GM23338 (cell line): ENCODE measurements at regions not wholly inside any gene's neighbourhood (a gene's known extent, or its start where the extent isn't known, plus 50 kb on each side); places are given as distances from the start of the nearest gene placed in this dataset.

Experiments used
- ATAC-seq: fragments of 200-7000 bp; cut with Tn5 transposase; 3 replicates; pipeline ENCODE4 v1.9.1; 2020
- DNase-seq: peaks from one replicate; pipeline ENCODE4 v3.0.0-alpha.2; 2015; ENCODE audit warnings: low spot score
- H2AFZ ChIP-seq: fragments of 200-600 bp; sonication (generic); 2 replicates; pipeline ENCODE4 v1.8.0; 2016; ENCODE audit warnings: antibody characterized with exemption, mild to moderate bottlenecking, moderate library complexity
- H3F3A ChIP-seq: fragments of 200-600 bp; sonication (generic); replicated peaks from 2 replicates; pipeline ENCODE4 v1.8.0; 2017; ENCODE audit warnings: antibody characterized with exemption, mixed run types, low read depth
- H3K27ac ChIP-seq: fragments of 200-600 bp; sonication (generic); 2 replicates; pipeline ENCODE4 v1.6.1; 2016; ENCODE audit warnings: low read depth
- H3K27me3 ChIP-seq: fragments of 200-600 bp; sonication (generic); 2 replicates; pipeline ENCODE4 v1.8.0; 2016; ENCODE audit warnings: mild to moderate bottlenecking, mixed run types, moderate library complexity; ENCODE audit not compliant: insufficient read depth
- H3K36me3 ChIP-seq: fragments of 200-600 bp; sonication (generic); 2 replicates; pipeline ENCODE4 v1.8.0; 2016; ENCODE audit warnings: mild to moderate bottlenecking; ENCODE audit not compliant: insufficient read depth
- H3K4me1 ChIP-seq: fragments of 200-600 bp; sonication (generic); 2 replicates; pipeline ENCODE4 v1.8.0; 2016; ENCODE audit warnings: mild to moderate bottlenecking, moderate library complexity; ENCODE audit not compliant: insufficient read depth
- H3K4me2 ChIP-seq: fragments of 200-600 bp; sonication (generic); 2 replicates; pipeline ENCODE4 v1.7.1; 2017; ENCODE audit warnings: mixed run types
- H3K4me3 ChIP-seq: fragments of 200-600 bp; sonication (generic); 2 replicates; pipeline ENCODE4 v1.6.1; 2016; ENCODE audit warnings: mixed run types
- H3K79me2 ChIP-seq: fragments of 200-600 bp; sonication (generic); replicated peaks from 2 replicates; pipeline ENCODE4 v1.8.0; 2017; ENCODE audit warnings: mild to moderate bottlenecking; ENCODE audit not compliant: insufficient read depth
- H3K9me2 ChIP-seq: fragments of 200-600 bp; sonication (generic); 2 replicates; pipeline ENCODE4 v1.8.0; 2017; ENCODE audit not compliant: insufficient read depth
- H4K20me1 ChIP-seq: fragments of 200-600 bp; sonication (generic); replicated peaks from 2 replicates; pipeline ENCODE4 v1.8.0; 2017; ENCODE audit warnings: mild to moderate bottlenecking; ENCODE audit not compliant: insufficient read depth
- H3K27ac Mint-ChIP-seq: 2 replicates; pipeline ENCODE4 v1.8.0; 2020; ENCODE audit warnings: inconsistent platforms, mild to moderate bottlenecking, moderate library complexity, mixed read lengths
- H3K27me3 Mint-ChIP-seq: 3 replicates; pipeline ENCODE4 v1.8.0; 2022; ENCODE audit warnings: low read depth, mild to moderate bottlenecking, moderate library complexity, mixed read lengths, inconsistent platforms; ENCODE audit not compliant: insufficient read depth, poor library complexity
- H3K36me3 Mint-ChIP-seq: 3 replicates; pipeline ENCODE4 v1.8.0; 2021; ENCODE audit warnings: low read depth, mild to moderate bottlenecking, inconsistent platforms, moderate library complexity, mixed read lengths
- H3K4me1 Mint-ChIP-seq: 3 replicates; pipeline ENCODE4 v1.8.0; 2020; ENCODE audit warnings: mild to moderate bottlenecking, inconsistent platforms, mixed read lengths
- H3K4me3 Mint-ChIP-seq: 3 replicates; pipeline ENCODE4 v1.8.0; 2021; ENCODE audit warnings: moderate library complexity, mild to moderate bottlenecking, inconsistent platforms, mixed read lengths
- H3K9me3 Mint-ChIP-seq: 3 replicates; pipeline ENCODE4 v1.8.0; 2020; ENCODE audit warnings: moderate library complexity, mild to moderate bottlenecking, inconsistent platforms, mixed read lengths
- CREB1 ChIP-seq: fragments of 250-450 bp; sonication (Bioruptor Pico); IDR thresholded peaks from 2 replicates; pipeline ENCODE4 v1.5.0; 2020; ENCODE audit warnings: low read depth, mild to moderate bottlenecking, moderate library complexity
- EZH2 ChIP-seq: fragments of 200-600 bp; sonication (generic); IDR thresholded peaks from one replicate; pipeline ENCODE4 v1.8.0; 2017; ENCODE audit warnings: antibody characterized with exemption, mild to moderate bottlenecking, low read depth; ENCODE audit not compliant: unreplicated experiment
- EZH2phosphoT487 ChIP-seq: fragments of 200-600 bp; sonication (generic); IDR thresholded peaks from one replicate; pipeline ENCODE4 v1.8.1; 2018; ENCODE audit warnings: antibody characterized with exemption; ENCODE audit not compliant: unreplicated experiment
- JUNB ChIP-seq: IDR thresholded peaks from one replicate; pipeline ENCODE4 v1.6.1; 2016; ENCODE audit warnings: antibody characterized with exemption; ENCODE audit not compliant: unreplicated experiment
- NANOG ChIP-seq: IDR thresholded peaks from 2 replicates; pipeline ENCODE4 v1.6.1; 2016; ENCODE audit warnings: antibody characterized with exemption, borderline replicate concordance
- POLR2AphosphoS5 ChIP-seq: IDR thresholded peaks from 2 replicates; pipeline ENCODE4 v1.6.1; 2016; ENCODE audit warnings: antibody characterized with exemption, low read depth
- STAT1 ChIP-seq: IDR thresholded peaks from one replicate; pipeline ENCODE4 v1.6.1; 2016; ENCODE audit warnings: antibody characterized with exemption; ENCODE audit not compliant: unreplicated experiment
- ZNF114 ChIP-seq: fragments of 250-450 bp; sonication (Bioruptor Pico); IDR thresholded peaks from 2 replicates; pipeline ENCODE4 v1.5.0; 2020; ENCODE audit warnings: mild to moderate bottlenecking, moderate library complexity
- ZNF331 ChIP-seq: fragments of 250-450 bp; sonication (Bioruptor Pico); IDR thresholded peaks from 2 replicates; pipeline ENCODE4 v1.5.0; 2020; ENCODE audit warnings: low read depth, mild to moderate bottlenecking, moderate library complexity
- TF ChIP-seq, protein P1 (sequence below): IDR thresholded peaks from 2 replicates; pipeline ENCODE4 v1.6.1; 2016; ENCODE audit warnings: antibody characterized with exemption
- TF ChIP-seq, protein P2 (sequence below): IDR thresholded peaks from one replicate; pipeline ENCODE4 v1.6.1; 2018; ENCODE audit warnings: antibody characterized with exemption; ENCODE audit not compliant: unreplicated experiment
- TF ChIP-seq, protein P3 (sequence below): fragments of 250-450 bp; sonication (Bioruptor Pico); IDR thresholded peaks from 2 replicates; pipeline ENCODE4 v1.5.0; 2020; ENCODE audit warnings: mild to moderate bottlenecking, moderate library complexity
- TF ChIP-seq, protein P4 (sequence below), 2 experiments: fragments of 200-600 bp in 1 of 2; sonication (generic) in 1 of 2; conservative IDR thresholded peaks; 2 replicates each; pipeline versions ENCODE4 v1.5.1 to v1.6.1; 2016 to 2017; ENCODE audit warnings: antibody characterized with exemption in 2 of 2, low read depth in 2 of 2, mild to moderate bottlenecking in 2 of 2, moderate library complexity in 1 of 2

GRCh38 chr3:73784686-73785392 is 160.1 kb upstream of the PDZRN3 start:
- H3K36me3 Mint-ChIP-seq: no peaks in the 10 kb centered on the region
- Histone ChIP-seq H3K4me1 (peaks cover 4% of the 10 kb centered on the region; the same call in 1 of the 2 replicates), H4K20me1 (no peaks in the 10 kb centered on the region), H3K4me3 (no peak overlapping the region), H3K79me2 (no peaks in the 10 kb centered on the region), H2AFZ (no peak overlapping the region), H3K4me2 (no peak overlapping the region), H3K9me2 (0 out of 2 replicates have a peak, but pooled peaks cover 5% of the 10 kb centered on the region), H3K27me3 (no peaks in the 10 kb centered on the region), H3F3A (no peaks in the 10 kb centered on the region), H3K36me3 (no peaks in the 10 kb centered on the region), H3K27ac (no peak overlapping the region)
- H3K4me1 Mint-ChIP-seq: peaks cover 6% of the 10 kb centered on the region
- no peak for ATAC-seq
- TF ChIP-seq, protein P1, sequence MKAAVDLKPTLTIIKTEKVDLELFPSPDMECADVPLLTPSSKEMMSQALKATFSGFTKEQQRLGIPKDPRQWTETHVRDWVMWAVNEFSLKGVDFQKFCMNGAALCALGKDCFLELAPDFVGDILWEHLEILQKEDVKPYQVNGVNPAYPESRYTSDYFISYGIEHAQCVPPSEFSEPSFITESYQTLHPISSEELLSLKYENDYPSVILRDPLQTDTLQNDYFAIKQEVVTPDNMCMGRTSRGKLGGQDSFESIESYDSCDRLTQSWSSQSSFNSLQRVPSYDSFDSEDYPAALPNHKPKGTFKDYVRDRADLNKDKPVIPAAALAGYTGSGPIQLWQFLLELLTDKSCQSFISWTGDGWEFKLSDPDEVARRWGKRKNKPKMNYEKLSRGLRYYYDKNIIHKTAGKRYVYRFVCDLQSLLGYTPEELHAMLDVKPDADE: no peak
- TF ChIP-seq JUNB: no peak
- TF ChIP-seq STAT1: no peak
- TF ChIP-seq EZH2phosphoT487: no peak
- TF ChIP-seq, protein P2, sequence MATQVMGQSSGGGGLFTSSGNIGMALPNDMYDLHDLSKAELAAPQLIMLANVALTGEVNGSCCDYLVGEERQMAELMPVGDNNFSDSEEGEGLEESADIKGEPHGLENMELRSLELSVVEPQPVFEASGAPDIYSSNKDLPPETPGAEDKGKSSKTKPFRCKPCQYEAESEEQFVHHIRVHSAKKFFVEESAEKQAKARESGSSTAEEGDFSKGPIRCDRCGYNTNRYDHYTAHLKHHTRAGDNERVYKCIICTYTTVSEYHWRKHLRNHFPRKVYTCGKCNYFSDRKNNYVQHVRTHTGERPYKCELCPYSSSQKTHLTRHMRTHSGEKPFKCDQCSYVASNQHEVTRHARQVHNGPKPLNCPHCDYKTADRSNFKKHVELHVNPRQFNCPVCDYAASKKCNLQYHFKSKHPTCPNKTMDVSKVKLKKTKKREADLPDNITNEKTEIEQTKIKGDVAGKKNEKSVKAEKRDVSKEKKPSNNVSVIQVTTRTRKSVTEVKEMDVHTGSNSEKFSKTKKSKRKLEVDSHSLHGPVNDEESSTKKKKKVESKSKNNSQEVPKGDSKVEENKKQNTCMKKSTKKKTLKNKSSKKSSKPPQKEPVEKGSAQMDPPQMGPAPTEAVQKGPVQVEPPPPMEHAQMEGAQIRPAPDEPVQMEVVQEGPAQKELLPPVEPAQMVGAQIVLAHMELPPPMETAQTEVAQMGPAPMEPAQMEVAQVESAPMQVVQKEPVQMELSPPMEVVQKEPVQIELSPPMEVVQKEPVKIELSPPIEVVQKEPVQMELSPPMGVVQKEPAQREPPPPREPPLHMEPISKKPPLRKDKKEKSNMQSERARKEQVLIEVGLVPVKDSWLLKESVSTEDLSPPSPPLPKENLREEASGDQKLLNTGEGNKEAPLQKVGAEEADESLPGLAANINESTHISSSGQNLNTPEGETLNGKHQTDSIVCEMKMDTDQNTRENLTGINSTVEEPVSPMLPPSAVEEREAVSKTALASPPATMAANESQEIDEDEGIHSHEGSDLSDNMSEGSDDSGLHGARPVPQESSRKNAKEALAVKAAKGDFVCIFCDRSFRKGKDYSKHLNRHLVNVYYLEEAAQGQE: no peak
- no peak for TF ChIP-seq ZNF114 (CRISPR knock-in tag)
- TF ChIP-seq CREB1 (CRISPR knock-in tag): no peak
- TF ChIP-seq, protein P3, sequence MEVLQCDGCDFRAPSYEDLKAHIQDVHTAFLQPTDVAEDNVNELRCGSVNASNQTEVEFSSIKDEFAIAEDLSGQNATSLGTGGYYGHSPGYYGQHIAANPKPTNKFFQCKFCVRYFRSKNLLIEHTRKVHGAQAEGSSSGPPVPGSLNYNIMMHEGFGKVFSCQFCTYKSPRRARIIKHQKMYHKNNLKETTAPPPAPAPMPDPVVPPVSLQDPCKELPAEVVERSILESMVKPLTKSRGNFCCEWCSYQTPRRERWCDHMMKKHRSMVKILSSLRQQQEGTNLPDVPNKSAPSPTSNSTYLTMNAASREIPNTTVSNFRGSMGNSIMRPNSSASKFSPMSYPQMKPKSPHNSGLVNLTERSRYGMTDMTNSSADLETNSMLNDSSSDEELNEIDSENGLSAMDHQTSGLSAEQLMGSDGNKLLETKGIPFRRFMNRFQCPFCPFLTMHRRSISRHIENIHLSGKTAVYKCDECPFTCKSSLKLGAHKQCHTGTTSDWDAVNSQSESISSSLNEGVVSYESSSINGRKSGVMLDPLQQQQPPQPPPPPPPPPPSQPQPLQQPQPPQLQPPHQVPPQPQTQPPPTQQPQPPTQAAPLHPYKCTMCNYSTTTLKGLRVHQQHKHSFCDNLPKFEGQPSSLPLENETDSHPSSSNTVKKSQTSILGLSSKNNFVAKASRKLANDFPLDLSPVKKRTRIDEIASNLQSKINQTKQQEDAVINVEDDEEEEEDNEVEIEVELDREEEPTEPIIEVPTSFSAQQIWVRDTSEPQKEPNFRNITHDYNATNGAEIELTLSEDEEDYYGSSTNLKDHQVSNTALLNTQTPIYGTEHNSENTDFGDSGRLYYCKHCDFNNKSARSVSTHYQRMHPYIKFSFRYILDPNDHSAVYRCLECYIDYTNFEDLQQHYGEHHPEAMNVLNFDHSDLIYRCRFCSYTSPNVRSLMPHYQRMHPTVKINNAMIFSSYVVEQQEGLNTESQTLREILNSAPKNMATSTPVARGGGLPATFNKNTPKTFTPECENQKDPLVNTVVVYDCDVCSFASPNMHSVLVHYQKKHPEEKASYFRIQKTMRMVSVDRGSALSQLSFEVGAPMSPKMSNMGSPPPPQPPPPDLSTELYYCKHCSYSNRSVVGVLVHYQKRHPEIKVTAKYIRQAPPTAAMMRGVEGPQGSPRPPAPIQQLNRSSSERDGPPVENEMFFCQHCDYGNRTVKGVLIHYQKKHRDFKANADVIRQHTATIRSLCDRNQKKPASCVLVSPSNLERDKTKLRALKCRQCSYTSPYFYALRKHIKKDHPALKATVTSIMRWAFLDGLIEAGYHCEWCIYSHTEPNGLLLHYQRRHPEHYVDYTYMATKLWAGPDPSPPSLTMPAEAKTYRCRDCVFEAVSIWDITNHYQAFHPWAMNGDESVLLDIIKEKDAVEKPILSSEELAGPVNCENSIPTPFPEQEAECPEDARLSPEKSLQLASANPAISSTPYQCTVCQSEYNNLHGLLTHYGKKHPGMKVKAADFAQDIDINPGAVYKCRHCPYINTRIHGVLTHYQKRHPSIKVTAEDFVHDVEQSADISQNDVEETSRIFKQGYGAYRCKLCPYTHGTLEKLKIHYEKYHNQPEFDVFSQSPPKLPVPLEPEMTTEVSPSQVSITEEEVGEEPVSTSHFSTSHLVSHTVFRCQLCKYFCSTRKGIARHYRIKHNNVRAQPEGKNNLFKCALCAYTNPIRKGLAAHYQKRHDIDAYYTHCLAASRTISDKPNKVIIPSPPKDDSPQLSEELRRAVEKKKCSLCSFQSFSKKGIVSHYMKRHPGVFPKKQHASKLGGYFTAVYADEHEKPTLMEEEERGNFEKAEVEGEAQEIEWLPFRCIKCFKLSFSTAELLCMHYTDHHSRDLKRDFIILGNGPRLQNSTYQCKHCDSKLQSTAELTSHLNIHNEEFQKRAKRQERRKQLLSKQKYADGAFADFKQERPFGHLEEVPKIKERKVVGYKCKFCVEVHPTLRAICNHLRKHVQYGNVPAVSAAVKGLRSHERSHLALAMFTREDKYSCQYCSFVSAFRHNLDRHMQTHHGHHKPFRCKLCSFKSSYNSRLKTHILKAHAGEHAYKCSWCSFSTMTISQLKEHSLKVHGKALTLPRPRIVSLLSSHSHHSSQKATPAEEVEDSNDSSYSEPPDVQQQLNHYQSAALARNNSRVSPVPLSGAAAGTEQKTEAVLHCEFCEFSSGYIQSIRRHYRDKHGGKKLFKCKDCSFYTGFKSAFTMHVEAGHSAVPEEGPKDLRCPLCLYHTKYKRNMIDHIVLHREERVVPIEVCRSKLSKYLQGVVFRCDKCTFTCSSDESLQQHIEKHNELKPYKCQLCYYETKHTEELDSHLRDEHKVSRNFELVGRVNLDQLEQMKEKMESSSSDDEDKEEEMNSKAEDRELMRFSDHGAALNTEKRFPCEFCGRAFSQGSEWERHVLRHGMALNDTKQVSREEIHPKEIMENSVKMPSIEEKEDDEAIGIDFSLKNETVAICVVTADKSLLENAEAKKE (CRISPR knock-in tag): no peak
- TF ChIP-seq EZH2: no peak
- no peak for TF ChIP-seq NANOG
- TF ChIP-seq, protein P4, sequence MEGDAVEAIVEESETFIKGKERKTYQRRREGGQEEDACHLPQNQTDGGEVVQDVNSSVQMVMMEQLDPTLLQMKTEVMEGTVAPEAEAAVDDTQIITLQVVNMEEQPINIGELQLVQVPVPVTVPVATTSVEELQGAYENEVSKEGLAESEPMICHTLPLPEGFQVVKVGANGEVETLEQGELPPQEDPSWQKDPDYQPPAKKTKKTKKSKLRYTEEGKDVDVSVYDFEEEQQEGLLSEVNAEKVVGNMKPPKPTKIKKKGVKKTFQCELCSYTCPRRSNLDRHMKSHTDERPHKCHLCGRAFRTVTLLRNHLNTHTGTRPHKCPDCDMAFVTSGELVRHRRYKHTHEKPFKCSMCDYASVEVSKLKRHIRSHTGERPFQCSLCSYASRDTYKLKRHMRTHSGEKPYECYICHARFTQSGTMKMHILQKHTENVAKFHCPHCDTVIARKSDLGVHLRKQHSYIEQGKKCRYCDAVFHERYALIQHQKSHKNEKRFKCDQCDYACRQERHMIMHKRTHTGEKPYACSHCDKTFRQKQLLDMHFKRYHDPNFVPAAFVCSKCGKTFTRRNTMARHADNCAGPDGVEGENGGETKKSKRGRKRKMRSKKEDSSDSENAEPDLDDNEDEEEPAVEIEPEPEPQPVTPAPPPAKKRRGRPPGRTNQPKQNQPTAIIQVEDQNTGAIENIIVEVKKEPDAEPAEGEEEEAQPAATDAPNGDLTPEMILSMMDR (conservative IDR thresholded peaks at IDR 0.05; ENCODE audit: low read depth in 2 of 2): no peak
- no peak for TF ChIP-seq ZNF331 (CRISPR knock-in tag)
- no peak for TF ChIP-seq POLR2AphosphoS5
- no peaks in the 10 kb centered on the region for H3K9me3 Mint-ChIP-seq
- H3K4me3 Mint-ChIP-seq: no peak overlapping the region
- H3K27ac Mint-ChIP-seq: no peak overlapping the region
- H3K27me3 Mint-ChIP-seq: peaks cover 2% of the 10 kb centered on the region
- DNase-seq: no peak
